ENCODE measurements at regions not wholly inside any gene's neighbourhood (a gene's known extent, or its start where the extent isn't known, plus 50 kb on each side); places are given as distances from the start of the nearest gene placed in this dataset.

DNA sequence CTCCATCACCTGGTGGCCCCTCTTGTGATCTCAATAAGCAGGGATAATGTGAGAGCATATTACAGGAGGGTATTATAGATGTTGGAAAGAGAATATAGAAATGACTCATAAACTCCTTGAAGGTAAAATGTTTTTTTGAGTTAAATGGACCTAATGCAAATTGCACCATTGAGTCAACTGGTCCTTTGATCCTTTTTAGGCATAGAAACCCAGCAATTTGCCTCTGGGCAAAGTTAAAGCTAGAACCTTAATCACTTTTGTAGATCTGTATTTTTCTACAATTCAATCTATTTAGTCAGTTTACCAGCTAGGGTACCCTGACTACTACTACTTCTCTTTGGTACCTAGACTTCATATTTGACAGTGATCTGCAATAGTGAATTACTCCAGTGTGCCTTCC, 71.8 kb upstream of the RNF152 start:
- Mint-ChIP-seq H3K9me3 (no peaks in the 10 kb centered on the region), H3K27me3 (ENCODE audit: low read depth, poor library complexity) (peaks cover 13% of the 10 kb centered on the region), H3K36me3 (ENCODE audit: low read depth) (no peaks in the 10 kb centered on the region), H3K4me3 (no peak overlapping the region), H3K27ac (no peak overlapping the region), H3K4me1 (peaks cover 10% of the 10 kb centered on the region)
- TF ChIP-seq, protein P1, sequence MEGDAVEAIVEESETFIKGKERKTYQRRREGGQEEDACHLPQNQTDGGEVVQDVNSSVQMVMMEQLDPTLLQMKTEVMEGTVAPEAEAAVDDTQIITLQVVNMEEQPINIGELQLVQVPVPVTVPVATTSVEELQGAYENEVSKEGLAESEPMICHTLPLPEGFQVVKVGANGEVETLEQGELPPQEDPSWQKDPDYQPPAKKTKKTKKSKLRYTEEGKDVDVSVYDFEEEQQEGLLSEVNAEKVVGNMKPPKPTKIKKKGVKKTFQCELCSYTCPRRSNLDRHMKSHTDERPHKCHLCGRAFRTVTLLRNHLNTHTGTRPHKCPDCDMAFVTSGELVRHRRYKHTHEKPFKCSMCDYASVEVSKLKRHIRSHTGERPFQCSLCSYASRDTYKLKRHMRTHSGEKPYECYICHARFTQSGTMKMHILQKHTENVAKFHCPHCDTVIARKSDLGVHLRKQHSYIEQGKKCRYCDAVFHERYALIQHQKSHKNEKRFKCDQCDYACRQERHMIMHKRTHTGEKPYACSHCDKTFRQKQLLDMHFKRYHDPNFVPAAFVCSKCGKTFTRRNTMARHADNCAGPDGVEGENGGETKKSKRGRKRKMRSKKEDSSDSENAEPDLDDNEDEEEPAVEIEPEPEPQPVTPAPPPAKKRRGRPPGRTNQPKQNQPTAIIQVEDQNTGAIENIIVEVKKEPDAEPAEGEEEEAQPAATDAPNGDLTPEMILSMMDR (IDR thresholded peaks at IDR 0.05), result no peak
- DNase-seq, result no peak

- Mint-ChIP-seq H3K27ac (no peak overlapping the region), H3K27me3 (ENCODE audit: low read depth, poor library complexity) (peaks cover 16% of the 10 kb centered on the region), H3K4me1 (peaks cover 10% of the 10 kb centered on the region), H3K4me3 (no peak overlapping the region), H3K36me3 (ENCODE audit: low read depth) (no peaks in the 10 kb centered on the region), H3K9me3 (no peaks in the 10 kb centered on the region)
- TF ChIP-seq, protein P1 (IDR thresholded peaks at IDR 0.05), result no peak
- DNase-seq, result no peak
These were observed 70.9 kb upstream of the RNF152 start for GRCh38 chr18:61963705-61964104.

GRCh38 chr18:61957801-61958516, 65.2 kb upstream of the RNF152 start:
- Mint-ChIP-seq H3K4me3 (no peak overlapping the region), H3K27me3 (ENCODE audit: low read depth, poor library complexity) (peaks cover 15% of the 10 kb centered on the region), H3K4me1 (peaks cover 18% of the 10 kb centered on the region), H3K9me3 (no peaks in the 10 kb centered on the region), H3K27ac (peak overlapping the region; percentile 1), H3K36me3 (ENCODE audit: low read depth) (no peaks in the 10 kb centered on the region)
- TF ChIP-seq, protein P1 (IDR thresholded peaks at IDR 0.05), result no peak
- no peak for DNase-seq

DNA sequence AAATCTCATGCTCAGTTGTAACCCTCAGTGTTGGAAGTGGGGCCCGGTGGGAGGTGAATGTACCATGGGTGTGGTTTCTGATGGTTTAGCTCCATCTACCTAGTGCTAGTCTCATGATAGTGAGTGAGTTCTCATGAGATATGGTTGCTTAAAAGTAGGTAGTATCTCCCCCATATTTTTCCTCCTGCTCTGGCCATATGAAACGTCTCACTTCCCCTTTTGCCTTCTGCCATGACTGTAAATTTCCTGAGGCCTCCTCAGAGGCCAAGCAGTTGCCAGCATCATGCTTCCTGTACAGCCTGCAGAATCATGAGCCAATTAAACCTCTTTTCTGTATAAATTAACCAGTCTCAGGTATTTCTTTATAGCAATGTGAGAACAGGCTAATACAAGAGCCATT, 62.8 kb upstream of the RNF152 start:
- DNase-seq, result no peak
- H3K9me3 Mint-ChIP-seq, result no peaks in the 10 kb centered on the region
- peaks cover 29% of the 10 kb centered on the region for H3K4me1 Mint-ChIP-seq
- TF ChIP-seq, protein P1 (IDR thresholded peaks at IDR 0.05), result no peak
- H3K36me3 Mint-ChIP-seq (ENCODE audit: low read depth), result no peaks in the 10 kb centered on the region
- H3K27ac Mint-ChIP-seq, result peak overlapping the region; percentile 1
- H3K4me3 Mint-ChIP-seq, result no peak overlapping the region
- H3K27me3 Mint-ChIP-seq (ENCODE audit: low read depth, poor library complexity), result peaks cover 11% of the 10 kb centered on the region

DNA sequence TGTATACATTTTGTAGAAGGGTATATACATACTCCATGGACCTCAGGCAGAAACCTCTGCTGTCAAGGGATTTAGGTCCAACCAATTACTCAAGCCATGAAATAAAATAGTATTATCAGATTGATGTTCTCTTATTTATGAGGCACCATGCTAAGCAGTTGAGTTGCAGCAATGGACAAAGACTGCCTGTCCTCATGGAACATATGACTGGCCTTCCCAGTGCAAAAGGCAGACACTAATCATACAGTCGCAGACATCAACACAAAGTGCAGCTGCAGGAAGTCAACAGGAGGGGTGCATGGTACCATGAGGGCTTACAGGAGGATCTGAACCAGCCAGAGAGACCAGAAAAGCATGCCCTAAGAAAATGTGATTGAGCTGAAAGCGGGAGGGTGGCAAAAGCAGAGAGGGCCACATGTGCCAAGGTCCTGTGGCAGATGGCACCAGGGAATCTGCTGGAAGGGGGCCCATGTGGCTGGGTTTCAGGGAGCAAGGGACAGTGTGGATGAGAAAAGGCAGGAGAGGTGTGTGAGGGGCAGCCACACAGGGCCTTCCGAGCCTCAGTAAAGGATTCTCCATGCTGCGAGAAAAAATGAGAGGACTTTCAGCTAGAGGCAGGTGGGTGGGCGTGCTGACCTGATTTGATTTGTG, 61.4 kb upstream of the RNF152 start:
- H3K36me3 Mint-ChIP-seq (ENCODE audit: low read depth), result no peaks in the 10 kb centered on the region
- no peak for DNase-seq
- H3K27ac Mint-ChIP-seq, result no peak overlapping the region
- H3K4me1 Mint-ChIP-seq, result peaks cover 30% of the 10 kb centered on the region
- no peak overlapping the region for H3K4me3 Mint-ChIP-seq
- H3K27me3 Mint-ChIP-seq (ENCODE audit: low read depth, poor library complexity), result peaks cover 14% of the 10 kb centered on the region
- TF ChIP-seq, protein P1 (IDR thresholded peaks at IDR 0.05), result no peak
- H3K9me3 Mint-ChIP-seq, result no peaks in the 10 kb centered on the region

DNA sequence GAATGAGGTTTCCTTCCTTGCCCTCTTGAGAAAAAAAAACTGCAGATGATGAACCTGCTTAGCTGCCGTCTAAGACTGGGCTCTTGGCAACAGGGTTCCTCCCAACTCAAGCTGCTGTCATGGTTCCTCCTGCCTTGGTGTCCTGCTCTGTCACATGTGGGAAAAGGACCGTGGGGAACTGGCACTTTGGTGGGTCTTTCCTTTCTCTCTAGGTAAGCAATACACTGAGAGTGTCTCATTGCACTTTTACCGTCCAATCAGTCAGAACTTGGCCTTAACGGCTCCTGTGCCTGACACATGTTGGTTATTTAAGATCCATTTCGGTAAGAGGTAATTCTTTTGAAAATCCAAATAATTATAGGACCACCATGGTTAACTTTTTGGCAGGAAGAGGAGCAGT, 60.8 kb upstream of the RNF152 start:
- H3K4me1 Mint-ChIP-seq, result peaks cover 36% of the 10 kb centered on the region
- H3K27me3 Mint-ChIP-seq (ENCODE audit: low read depth, poor library complexity), result peaks cover 11% of the 10 kb centered on the region
- no peak overlapping the region for H3K27ac Mint-ChIP-seq
- DNase-seq, result no peak
- TF ChIP-seq, protein P1 (IDR thresholded peaks at IDR 0.05), result no peak
- no peaks in the 10 kb centered on the region for H3K36me3 Mint-ChIP-seq (ENCODE audit: low read depth)
- no peak overlapping the region for H3K4me3 Mint-ChIP-seq
- H3K9me3 Mint-ChIP-seq, result no peaks in the 10 kb centered on the region
